ENCODE measurements at regions not wholly inside any gene's neighbourhood (a gene's known extent, or its start where the extent isn't known, plus 50 kb on each side); places are given as distances from the start of the nearest gene placed in this dataset.

DNA sequence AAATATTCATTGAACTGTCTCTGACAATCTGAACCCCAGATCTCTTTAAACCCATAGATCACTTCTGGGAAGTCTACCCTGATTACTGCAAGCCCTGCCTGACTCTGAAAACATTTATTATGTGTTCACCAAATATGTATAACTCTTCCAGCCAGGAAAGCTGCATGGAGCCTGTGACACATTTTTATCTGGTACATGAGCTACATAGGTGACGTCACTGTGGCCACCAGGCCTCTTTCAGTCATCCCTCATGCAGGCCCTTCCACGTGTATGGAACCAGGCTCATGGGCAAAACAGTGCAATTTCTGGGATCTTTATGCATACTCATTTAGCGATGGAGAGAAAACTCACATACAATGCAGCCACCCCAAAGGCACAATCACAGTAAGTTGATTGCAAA lies 133.9 kb upstream of the NUPR2 start:
- intact Hi-C loops (cut with DNase I, micrococcal nuclease) = no loop called here
- no peak overlapping the region for H3K4me3 Mint-ChIP-seq
- H3K9me3 Mint-ChIP-seq = peaks cover 15% of the 10 kb centered on the region
- no peak overlapping the region for H3K27ac ChIP-seq (ENCODE audit: low read depth in 1 of 2, low read length in 2 of 2)
- peaks cover 0 to 18% of the 10 kb centered on the region in 2 experiments for H3K9me3 ChIP-seq (ENCODE audit: control insufficient read depth in 1 of 2, insufficient read depth in 1 of 2, low read length in 2 of 2)
- H3K36me3 ChIP-seq (ENCODE audit: insufficient read depth, low read length) = no peaks in the 10 kb centered on the region
- POLR2A ChIA-PET = no interaction called here
- H3K27me3 Mint-ChIP-seq = no peaks in the 10 kb centered on the region
- H3K4me1 ChIP-seq (ENCODE audit: insufficient read depth, low read length) = no peaks in the 10 kb centered on the region
- H3K4me1 Mint-ChIP-seq (ENCODE audit: low read depth) = no peaks in the 10 kb centered on the region
- no peaks in the 10 kb centered on the region for H3K36me3 Mint-ChIP-seq (ENCODE audit: low read depth)
- no peaks in the 10 kb centered on the region for H3K27me3 ChIP-seq (ENCODE audit: control insufficient read depth in 1 of 2, insufficient read depth in 2 of 2, low read length in 2 of 2)
- DNase-seq (no peak), ATAC-seq (ENCODE audit: poor library complexity) (no peak)
- TF ChIP-seq, protein P1, sequence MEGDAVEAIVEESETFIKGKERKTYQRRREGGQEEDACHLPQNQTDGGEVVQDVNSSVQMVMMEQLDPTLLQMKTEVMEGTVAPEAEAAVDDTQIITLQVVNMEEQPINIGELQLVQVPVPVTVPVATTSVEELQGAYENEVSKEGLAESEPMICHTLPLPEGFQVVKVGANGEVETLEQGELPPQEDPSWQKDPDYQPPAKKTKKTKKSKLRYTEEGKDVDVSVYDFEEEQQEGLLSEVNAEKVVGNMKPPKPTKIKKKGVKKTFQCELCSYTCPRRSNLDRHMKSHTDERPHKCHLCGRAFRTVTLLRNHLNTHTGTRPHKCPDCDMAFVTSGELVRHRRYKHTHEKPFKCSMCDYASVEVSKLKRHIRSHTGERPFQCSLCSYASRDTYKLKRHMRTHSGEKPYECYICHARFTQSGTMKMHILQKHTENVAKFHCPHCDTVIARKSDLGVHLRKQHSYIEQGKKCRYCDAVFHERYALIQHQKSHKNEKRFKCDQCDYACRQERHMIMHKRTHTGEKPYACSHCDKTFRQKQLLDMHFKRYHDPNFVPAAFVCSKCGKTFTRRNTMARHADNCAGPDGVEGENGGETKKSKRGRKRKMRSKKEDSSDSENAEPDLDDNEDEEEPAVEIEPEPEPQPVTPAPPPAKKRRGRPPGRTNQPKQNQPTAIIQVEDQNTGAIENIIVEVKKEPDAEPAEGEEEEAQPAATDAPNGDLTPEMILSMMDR (IDR thresholded peaks at IDR 0.05) = no peak
- H3K4me3 ChIP-seq (ENCODE audit: low read length) = no peak overlapping the region
- no peak overlapping the region for H3K27ac Mint-ChIP-seq
- CTCF ChIA-PET = no interaction called here

DNA sequence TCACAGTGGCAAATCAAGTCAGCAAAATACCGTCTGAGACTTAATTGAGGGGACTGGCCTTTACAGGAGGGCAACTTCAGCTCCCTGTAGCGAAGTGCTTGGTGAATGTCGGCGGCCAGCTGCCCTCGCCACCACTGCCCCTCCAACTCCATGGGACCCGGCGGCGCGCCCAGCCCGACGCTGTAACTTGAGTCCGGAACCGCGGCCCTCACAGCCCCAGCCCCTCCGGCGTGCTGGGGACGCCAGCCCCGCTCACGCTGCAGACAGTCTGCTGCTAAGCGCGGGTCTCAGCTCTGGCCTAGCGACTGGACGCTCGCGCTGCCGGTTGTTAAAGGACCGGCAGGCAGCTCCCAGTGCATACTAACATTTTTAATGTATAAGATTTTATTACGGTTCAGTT lies 113.4 kb upstream of the NUPR2 start:
- H3K4me3 Mint-ChIP-seq = no peak overlapping the region
- CTCF ChIA-PET = no interaction called here
- peaks cover 8% of the 10 kb centered on the region for H3K27me3 Mint-ChIP-seq
- TF ChIP-seq, protein P1 (IDR thresholded peaks at IDR 0.05) = no peak
- no peak overlapping the region for H3K27ac Mint-ChIP-seq
- no peaks in the 10 kb centered on the region for H3K4me1 Mint-ChIP-seq (ENCODE audit: low read depth)
- no peak for ATAC-seq (ENCODE audit: poor library complexity)
- H3K9me3 Mint-ChIP-seq = peaks cover 8% of the 10 kb centered on the region
- DNase-seq = no peak
- H3K4me3 ChIP-seq (ENCODE audit: low read length) = no peak overlapping the region
- intact Hi-C loops (cut with DNase I, micrococcal nuclease) = no loop called here
- peaks cover 4 to 18% of the 10 kb centered on the region in 2 experiments for H3K9me3 ChIP-seq (ENCODE audit: control insufficient read depth in 1 of 2, insufficient read depth in 1 of 2, low read length in 2 of 2)
- POLR2A ChIA-PET = no interaction called here
- H3K4me1 ChIP-seq (ENCODE audit: insufficient read depth, low read length) = no peaks in the 10 kb centered on the region
- H3K27ac ChIP-seq (ENCODE audit: low read depth in 1 of 2, low read length in 2 of 2) = no peak overlapping the region
- H3K36me3 ChIP-seq (ENCODE audit: insufficient read depth, low read length) = no peaks in the 10 kb centered on the region
- no peaks in the 10 kb centered on the region for H3K27me3 ChIP-seq (ENCODE audit: control insufficient read depth in 1 of 2, insufficient read depth in 2 of 2, low read length in 2 of 2)
- H3K36me3 Mint-ChIP-seq (ENCODE audit: low read depth) = no peaks in the 10 kb centered on the region

DNA sequence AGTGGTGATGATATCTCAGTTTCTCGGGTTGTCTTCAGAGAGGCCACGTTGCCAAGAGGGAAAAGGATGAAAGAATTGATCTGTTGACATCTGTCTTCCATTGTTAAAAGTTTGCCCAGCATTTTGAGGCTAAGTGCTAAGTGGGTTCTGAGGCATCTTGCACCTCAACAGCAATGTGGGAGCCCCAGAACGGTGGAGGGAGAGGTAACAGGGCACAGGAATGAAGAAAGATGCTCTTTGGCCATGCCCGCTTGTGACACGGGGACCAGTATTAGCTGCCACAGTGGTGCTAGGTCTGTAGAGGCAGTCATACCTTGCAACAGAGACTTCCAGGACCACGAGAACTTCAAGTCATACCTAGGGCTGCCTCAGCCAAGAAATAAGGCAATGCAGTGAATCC lies 106.6 kb upstream of the NUPR2 start:
- H3K36me3 Mint-ChIP-seq (ENCODE audit: low read depth) = no peaks in the 10 kb centered on the region
- DNase-seq = no peak
- H3K27me3 Mint-ChIP-seq = no peaks in the 10 kb centered on the region
- intact Hi-C loops (cut with DNase I, micrococcal nuclease) = no loop called here
- TF ChIP-seq, protein P1 (IDR thresholded peaks at IDR 0.05) = no peak
- Histone ChIP-seq H3K36me3 (ENCODE audit: insufficient read depth, low read length) (no peaks in the 10 kb centered on the region), H3K4me3 (ENCODE audit: low read length) (no peak overlapping the region), H3K27ac (ENCODE audit: low read depth in 1 of 2, low read length in 2 of 2) (no peak overlapping the region), H3K4me1 (ENCODE audit: insufficient read depth, low read length) (no peaks in the 10 kb centered on the region), H3K9me3 (ENCODE audit: control insufficient read depth in 1 of 2, insufficient read depth in 1 of 2, low read length in 2 of 2) (no peaks in the 10 kb centered on the region), H3K27me3 (ENCODE audit: control insufficient read depth in 1 of 2, insufficient read depth in 2 of 2, low read length in 2 of 2) (no peaks in the 10 kb centered on the region)
- ChIA-PET CTCF (no interaction called here), POLR2A (no interaction called here)
- H3K4me1 Mint-ChIP-seq (ENCODE audit: low read depth) = no peaks in the 10 kb centered on the region
- no peak overlapping the region for H3K27ac Mint-ChIP-seq
- no peak overlapping the region for H3K4me3 Mint-ChIP-seq
- peaks cover 4% of the 10 kb centered on the region for H3K9me3 Mint-ChIP-seq
- no peak for ATAC-seq (ENCODE audit: poor library complexity)

Data from CD4-positive, alpha-beta T cell (primary cell).